ENCODE measurements at regions not wholly inside any gene's neighbourhood (a gene's known extent, or its start where the extent isn't known, plus 50 kb on each side); places are given as distances from the start of the nearest gene placed in this dataset.
"Not testable (repeated sequence)": the region's sequence is repeated elsewhere in the genome, so short reads cannot be mapped to it uniquely, and the experiment has no call there.

DNA sequence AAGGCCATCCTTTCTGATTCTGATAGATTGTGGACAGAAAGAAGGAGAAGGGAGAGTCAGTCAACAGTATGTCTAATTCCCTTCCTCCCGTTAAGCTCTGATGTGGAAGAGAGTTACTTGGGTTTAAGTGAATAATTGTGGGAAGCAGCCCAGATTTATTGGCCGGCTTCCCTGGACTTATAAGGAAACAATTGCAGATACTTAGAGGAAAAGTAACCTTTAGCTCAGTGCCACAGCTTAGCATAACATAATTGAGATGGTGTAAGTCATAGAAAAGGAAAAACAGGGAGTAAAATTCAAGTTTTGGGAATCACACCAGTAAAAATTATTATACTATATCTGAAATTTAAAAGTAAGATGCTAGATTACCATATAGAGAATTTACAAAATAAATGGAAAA lies 1475.8 kb downstream of the KHDRBS2 start:
- TF ChIP-seq EZH2 (IDR thresholded peaks at IDR 0.05; ENCODE audit: borderline replicate concordance), result not testable (repeated sequence)
- TF ChIP-seq, protein P1, sequence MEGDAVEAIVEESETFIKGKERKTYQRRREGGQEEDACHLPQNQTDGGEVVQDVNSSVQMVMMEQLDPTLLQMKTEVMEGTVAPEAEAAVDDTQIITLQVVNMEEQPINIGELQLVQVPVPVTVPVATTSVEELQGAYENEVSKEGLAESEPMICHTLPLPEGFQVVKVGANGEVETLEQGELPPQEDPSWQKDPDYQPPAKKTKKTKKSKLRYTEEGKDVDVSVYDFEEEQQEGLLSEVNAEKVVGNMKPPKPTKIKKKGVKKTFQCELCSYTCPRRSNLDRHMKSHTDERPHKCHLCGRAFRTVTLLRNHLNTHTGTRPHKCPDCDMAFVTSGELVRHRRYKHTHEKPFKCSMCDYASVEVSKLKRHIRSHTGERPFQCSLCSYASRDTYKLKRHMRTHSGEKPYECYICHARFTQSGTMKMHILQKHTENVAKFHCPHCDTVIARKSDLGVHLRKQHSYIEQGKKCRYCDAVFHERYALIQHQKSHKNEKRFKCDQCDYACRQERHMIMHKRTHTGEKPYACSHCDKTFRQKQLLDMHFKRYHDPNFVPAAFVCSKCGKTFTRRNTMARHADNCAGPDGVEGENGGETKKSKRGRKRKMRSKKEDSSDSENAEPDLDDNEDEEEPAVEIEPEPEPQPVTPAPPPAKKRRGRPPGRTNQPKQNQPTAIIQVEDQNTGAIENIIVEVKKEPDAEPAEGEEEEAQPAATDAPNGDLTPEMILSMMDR (IDR thresholded peaks at IDR 0.05; ENCODE audit: poor library complexity), result not testable (repeated sequence)
